PC-9 (cell line): ENCODE measurements at regions not wholly inside any gene's neighbourhood (a gene's known extent, or its start where the extent isn't known, plus 50 kb on each side); places are given as distances from the start of the nearest gene placed in this dataset.

Experiments
- BruUV-seq: library from RNA; stranded (reverse); fragments of 400-500 nt; replicated peaks from 2 replicates; lab custom pipeline; 2021; lab: Mats Ljungman, UMichigan
- CTCF ChIA-PET: fragments of 300-600 bp; sonication (Branson Sonifier 250); formaldehyde crosslinking; loops from one replicate; lab custom pipeline; 2022; ENCODE audit warnings: antibody characterized with exemption; lab: Charles Lee
- POLR2A ChIA-PET: fragments of 300-600 bp; sonication (Branson Sonifier 250); formaldehyde crosslinking; loops from one replicate; lab custom pipeline; 2022; ENCODE audit warnings: antibody characterized with exemption; ENCODE audit not compliant: unreplicated experiment; lab: Charles Lee
- DNase-seq, 2 experiments: peaks; one replicate each; pipeline versions ENCODE4 v3.0.0 to v3.0.0-alpha.2; 2015 to 2022; ENCODE audit warnings: mixed read lengths in 1 of 2
- H2AFZ ChIP-seq: fragments of 200-600 bp; sonication (generic); 2 replicates; pipeline ENCODE4 v1.8.1; 2017; ENCODE audit warnings: antibody characterized with exemption
- H3F3A ChIP-seq: fragments of 200-600 bp; sonication (generic); 2 replicates; pipeline ENCODE4 v1.8.1; 2017; ENCODE audit warnings: antibody characterized with exemption, mild to moderate bottlenecking, low read depth; ENCODE audit not compliant: insufficient read depth
- H3K27ac ChIP-seq: fragments of 200-600 bp; sonication (generic); 2 replicates; pipeline ENCODE4 v1.6.1; 2016; ENCODE audit warnings: mixed run types
- H3K27me3 ChIP-seq: fragments of 200-600 bp; sonication (generic); 2 replicates; pipeline ENCODE4 v1.6.1; 2016; ENCODE audit warnings: low read depth, mixed run types; ENCODE audit not compliant: insufficient read depth
- H3K36me3 ChIP-seq: fragments of 200-600 bp; sonication (generic); 2 replicates; pipeline ENCODE4 v1.6.1; 2016; ENCODE audit warnings: low read depth, mixed run types
- H3K4me1 ChIP-seq: fragments of 200-600 bp; sonication (generic); replicated peaks from 2 replicates; pipeline ENCODE4 v1.6.1; 2016; ENCODE audit warnings: mixed run types; ENCODE audit not compliant: insufficient read depth
- H3K4me2 ChIP-seq: fragments of 200-600 bp; sonication (generic); 2 replicates; pipeline ENCODE4 v1.6.1; 2017; ENCODE audit warnings: mixed run types
- H3K4me3 ChIP-seq: fragments of 200-600 bp; sonication (generic); 2 replicates; pipeline ENCODE4 v1.6.1; 2016; ENCODE audit warnings: mixed run types
- H3K79me2 ChIP-seq: fragments of 200-600 bp; sonication (generic); 2 replicates; pipeline ENCODE4 v1.6.1; 2017; ENCODE audit warnings: low read depth, mixed run types
- H3K9me2 ChIP-seq: fragments of 200-600 bp; sonication (generic); 2 replicates; pipeline ENCODE4 v1.8.1; 2017; ENCODE audit warnings: mild to moderate bottlenecking; ENCODE audit not compliant: insufficient read depth
- H3K9me3 ChIP-seq: fragments of 200-600 bp; sonication (generic); 2 replicates; pipeline ENCODE4 v1.8.1; 2016; ENCODE audit warnings: low read depth; ENCODE audit not compliant: insufficient read depth
- H4K20me1 ChIP-seq: fragments of 200-600 bp; sonication (generic); 2 replicates; pipeline ENCODE4 v1.8.1; 2017; ENCODE audit not compliant: insufficient read depth
- EZH2 ChIP-seq: fragments of 200-600 bp; sonication (generic); IDR thresholded peaks from 2 replicates; pipeline ENCODE4 v1.8.0; 2017; ENCODE audit warnings: antibody characterized with exemption, low read depth
- intact Hi-C: fragments of 100-400 bp; cut with micrococcal nuclease; formaldehyde crosslinking; loops from one replicate; pipeline ENCODE4 v1.10.0; 2022; ENCODE audit not compliant: unreplicated experiment
- TF ChIP-seq, protein P1 (sequence below): fragments of 200-600 bp; sonication (generic); conservative IDR thresholded peaks from 2 replicates; pipeline ENCODE4 v1.6.1; 2017; ENCODE audit warnings: mixed run types, antibody characterized with exemption, mild to moderate bottlenecking, moderate library complexity

DNA sequence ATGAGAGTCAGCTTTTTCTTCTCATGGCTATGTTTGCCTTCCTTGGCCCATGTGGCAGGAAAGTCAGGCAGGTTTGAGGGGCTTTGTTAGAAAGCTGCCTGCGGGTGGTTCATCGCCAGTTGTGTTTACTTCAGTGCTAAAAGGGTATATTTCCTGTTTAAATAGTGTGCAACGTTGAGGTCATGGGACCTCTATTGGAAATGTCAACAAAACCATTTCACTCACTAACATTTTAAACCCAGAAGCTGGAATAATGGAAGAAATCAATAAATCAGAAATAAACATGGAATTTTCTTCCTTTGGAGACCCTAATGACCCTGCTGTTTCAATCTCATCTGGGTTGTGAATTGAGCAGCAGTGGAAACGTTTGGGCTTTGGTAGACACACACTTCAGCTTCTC, 185.8 kb downstream of the ANKRD50 start:
- ChIA-PET CTCF (no interaction called here), POLR2A (no interaction called here)
- TF ChIP-seq, protein P1, sequence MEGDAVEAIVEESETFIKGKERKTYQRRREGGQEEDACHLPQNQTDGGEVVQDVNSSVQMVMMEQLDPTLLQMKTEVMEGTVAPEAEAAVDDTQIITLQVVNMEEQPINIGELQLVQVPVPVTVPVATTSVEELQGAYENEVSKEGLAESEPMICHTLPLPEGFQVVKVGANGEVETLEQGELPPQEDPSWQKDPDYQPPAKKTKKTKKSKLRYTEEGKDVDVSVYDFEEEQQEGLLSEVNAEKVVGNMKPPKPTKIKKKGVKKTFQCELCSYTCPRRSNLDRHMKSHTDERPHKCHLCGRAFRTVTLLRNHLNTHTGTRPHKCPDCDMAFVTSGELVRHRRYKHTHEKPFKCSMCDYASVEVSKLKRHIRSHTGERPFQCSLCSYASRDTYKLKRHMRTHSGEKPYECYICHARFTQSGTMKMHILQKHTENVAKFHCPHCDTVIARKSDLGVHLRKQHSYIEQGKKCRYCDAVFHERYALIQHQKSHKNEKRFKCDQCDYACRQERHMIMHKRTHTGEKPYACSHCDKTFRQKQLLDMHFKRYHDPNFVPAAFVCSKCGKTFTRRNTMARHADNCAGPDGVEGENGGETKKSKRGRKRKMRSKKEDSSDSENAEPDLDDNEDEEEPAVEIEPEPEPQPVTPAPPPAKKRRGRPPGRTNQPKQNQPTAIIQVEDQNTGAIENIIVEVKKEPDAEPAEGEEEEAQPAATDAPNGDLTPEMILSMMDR, result no peak
- no peak for TF ChIP-seq EZH2
- Histone ChIP-seq H3K79me2 (no peaks in the 10 kb centered on the region), H3K4me3 (no peak overlapping the region), H4K20me1 (no peaks in the 10 kb centered on the region), H3K27me3 (no peaks in the 10 kb centered on the region), H3K36me3 (no peaks in the 10 kb centered on the region), H3K9me2 (0 out of 2 replicates have a peak, but pooled peaks cover 2% of the 10 kb centered on the region), H3K4me2 (no peak overlapping the region), H3K27ac (no peak overlapping the region), H2AFZ (no peak overlapping the region), H3K4me1 (no peaks in the 10 kb centered on the region), H3K9me3 (no peaks in the 10 kb centered on the region), H3F3A (no peaks in the 10 kb centered on the region)
- no peak for DNase-seq
- intact Hi-C loops, result no loop called here
- no TSS peak for BruUV-seq

- H3K27ac ChIP-seq, result no peak overlapping the region
- H2AFZ ChIP-seq, result no peak overlapping the region
- no peaks in the 10 kb centered on the region for H3K4me1 ChIP-seq
- no peaks in the 10 kb centered on the region for H3K36me3 ChIP-seq
- H3K9me3 ChIP-seq, result no peaks in the 10 kb centered on the region
- no peaks in the 10 kb centered on the region for H3F3A ChIP-seq
- no peak for TF ChIP-seq EZH2
- TF ChIP-seq, protein P1, result no peak
- BruUV-seq, result no TSS peak
- no peaks in the 10 kb centered on the region for H4K20me1 ChIP-seq
- ChIA-PET CTCF (no interaction called here), POLR2A (no interaction called here)
- 0 out of 2 replicates have a peak, but pooled peaks cover 3% of the 10 kb centered on the region for H3K9me2 ChIP-seq
- intact Hi-C loops, result no loop called here
- H3K27me3 ChIP-seq, result no peaks in the 10 kb centered on the region
- no peak for DNase-seq
- no peak overlapping the region for H3K4me2 ChIP-seq
- no peak overlapping the region for H3K4me3 ChIP-seq
- H3K79me2 ChIP-seq, result no peaks in the 10 kb centered on the region
Observed at GRCh38 chr4:124527364-124527763, 185.2 kb downstream of the ANKRD50 start.

GRCh38 chr4:124529131-124529530, 183.4 kb downstream of the ANKRD50 start:
- H3K27me3 ChIP-seq, result no peaks in the 10 kb centered on the region
- H3K4me2 ChIP-seq, result no peak overlapping the region
- no peaks in the 10 kb centered on the region for H3K4me1 ChIP-seq
- DNase-seq, result no peak
- H3K9me3 ChIP-seq, result peaks cover 1% of the 10 kb centered on the region; the same call in 1 of the 2 replicates
- no peaks in the 10 kb centered on the region for H3K36me3 ChIP-seq
- POLR2A ChIA-PET, result no interaction called here
- 0 out of 2 replicates have a peak overlapping the region, but pooled peaks have one; percentile 22 for H2AFZ ChIP-seq
- BruUV-seq, result no TSS peak
- H3K27ac ChIP-seq, result no peak overlapping the region
- no peaks in the 10 kb centered on the region for H3K79me2 ChIP-seq
- H4K20me1 ChIP-seq, result no peaks in the 10 kb centered on the region
- CTCF ChIA-PET, result no interaction called here
- H3F3A ChIP-seq, result no peaks in the 10 kb centered on the region
- no peak overlapping the region for H3K4me3 ChIP-seq
- TF ChIP-seq EZH2, result no peak
- H3K9me2 ChIP-seq, result 0 out of 2 replicates have a peak, but pooled peaks cover 3% of the 10 kb centered on the region
- intact Hi-C loops, result no loop called here
